ENCODE measurements at regions not wholly inside any gene's neighbourhood (a gene's known extent, or its start where the extent isn't known, plus 50 kb on each side); places are given as distances from the start of the nearest gene placed in this dataset.

DNA sequence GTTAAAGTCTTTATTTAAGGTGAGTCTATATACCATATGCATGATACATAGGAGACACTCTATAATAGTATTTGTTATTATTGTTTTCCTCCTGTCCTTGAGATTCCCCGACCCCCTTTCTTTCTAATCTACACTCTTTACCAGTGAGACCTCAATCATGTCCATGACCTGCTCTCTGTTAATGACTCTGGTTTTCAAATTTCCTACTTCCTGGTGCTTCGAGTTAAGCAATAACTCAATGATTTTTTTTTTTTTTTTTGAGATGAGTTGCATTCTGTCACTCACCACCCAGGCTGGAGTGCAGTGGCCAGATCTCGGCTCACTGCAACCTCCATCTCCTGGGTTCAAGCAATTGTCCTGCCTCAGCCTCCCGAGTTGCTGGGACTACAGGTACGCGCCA is 574.6 kb upstream of the SLC35B3 start:
- no peaks in the 10 kb centered on the region for H3K9me3 ChIP-seq (ENCODE audit: control insufficient read depth, insufficient read depth, low read depth, low read length)
- in situ Hi-C loops (cut with HindIII; ENCODE audit: low pct_unique_long_range_greater_than_20kb, low sequenced_read_pairs) = no loop called here
- no peak for DNase-seq (ENCODE audit: low read depth, low spot score)
- POLR2A ChIA-PET = no interaction called here
- H3K27ac ChIP-seq (ENCODE audit: low read length) = no peak overlapping the region
- H3K4me3 ChIP-seq (ENCODE audit: low read depth in 2 of 2, low read length in 2 of 2) = no peak overlapping the region
- no peaks in the 10 kb centered on the region for H3K36me3 ChIP-seq (ENCODE audit: control insufficient read depth, insufficient read depth, low read length)
- TF ChIP-seq TCF7L2 (IDR thresholded peaks at IDR 0.05; ENCODE audit: low read depth, low read length) (no peak), REST (IDR thresholded peaks at IDR 0.05; ENCODE audit: insufficient read depth in 1 of 2, low read depth in 2 of 2, low read length in 1 of 2) (no peak), POLR2AphosphoS5 (IDR thresholded peaks at IDR 0.05; ENCODE audit: low read depth, low read length) (no peak)
- TF ChIP-seq, protein P1, sequence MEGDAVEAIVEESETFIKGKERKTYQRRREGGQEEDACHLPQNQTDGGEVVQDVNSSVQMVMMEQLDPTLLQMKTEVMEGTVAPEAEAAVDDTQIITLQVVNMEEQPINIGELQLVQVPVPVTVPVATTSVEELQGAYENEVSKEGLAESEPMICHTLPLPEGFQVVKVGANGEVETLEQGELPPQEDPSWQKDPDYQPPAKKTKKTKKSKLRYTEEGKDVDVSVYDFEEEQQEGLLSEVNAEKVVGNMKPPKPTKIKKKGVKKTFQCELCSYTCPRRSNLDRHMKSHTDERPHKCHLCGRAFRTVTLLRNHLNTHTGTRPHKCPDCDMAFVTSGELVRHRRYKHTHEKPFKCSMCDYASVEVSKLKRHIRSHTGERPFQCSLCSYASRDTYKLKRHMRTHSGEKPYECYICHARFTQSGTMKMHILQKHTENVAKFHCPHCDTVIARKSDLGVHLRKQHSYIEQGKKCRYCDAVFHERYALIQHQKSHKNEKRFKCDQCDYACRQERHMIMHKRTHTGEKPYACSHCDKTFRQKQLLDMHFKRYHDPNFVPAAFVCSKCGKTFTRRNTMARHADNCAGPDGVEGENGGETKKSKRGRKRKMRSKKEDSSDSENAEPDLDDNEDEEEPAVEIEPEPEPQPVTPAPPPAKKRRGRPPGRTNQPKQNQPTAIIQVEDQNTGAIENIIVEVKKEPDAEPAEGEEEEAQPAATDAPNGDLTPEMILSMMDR (IDR thresholded peaks at IDR 0.05) = no peak
- H3K4me1 ChIP-seq (ENCODE audit: control insufficient read depth, insufficient read depth, low read length) = no peaks in the 10 kb centered on the region
- no peaks in the 10 kb centered on the region for H3K27me3 ChIP-seq (ENCODE audit: control insufficient read depth, insufficient read depth, low read length)
- no TSS peak for BruUV-seq (replicated peaks)
- CTCF ChIA-PET = no interaction called here
- intact Hi-C loops (cut with micrococcal nuclease; ENCODE audit: unreplicated experiment) = no loop called here
- no peak for ATAC-seq

DNA sequence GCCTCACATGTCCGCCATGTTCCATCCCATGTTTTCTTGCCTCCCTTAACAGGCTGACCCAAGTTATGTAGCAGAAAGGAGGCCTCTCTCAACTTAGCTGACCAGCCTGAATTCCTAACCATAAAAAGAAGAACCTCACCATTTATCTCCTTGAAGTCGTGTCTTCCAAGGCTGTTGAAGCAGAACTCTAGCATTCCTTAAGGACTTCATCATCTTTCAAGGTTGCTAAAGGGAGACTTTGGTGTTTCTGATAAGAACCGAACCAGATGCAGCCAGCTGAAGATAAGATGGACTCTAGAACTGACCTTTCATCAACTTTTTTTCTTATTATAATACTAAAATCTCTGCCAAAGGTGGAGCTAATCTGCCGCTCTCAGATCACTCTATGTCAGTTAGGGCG is 571.7 kb upstream of the SLC35B3 start:
- no peaks in the 10 kb centered on the region for H3K36me3 ChIP-seq (ENCODE audit: control insufficient read depth, insufficient read depth, low read length)
- no peaks in the 10 kb centered on the region for H3K9me3 ChIP-seq (ENCODE audit: control insufficient read depth, insufficient read depth, low read depth, low read length)
- no peaks in the 10 kb centered on the region for H3K27me3 ChIP-seq (ENCODE audit: control insufficient read depth, insufficient read depth, low read length)
- ChIA-PET CTCF (no interaction called here), POLR2A (no interaction called here)
- intact Hi-C loops (cut with micrococcal nuclease; ENCODE audit: unreplicated experiment) = no loop called here
- H3K4me1 ChIP-seq (ENCODE audit: control insufficient read depth, insufficient read depth, low read length) = no peaks in the 10 kb centered on the region
- BruUV-seq (replicated peaks) = no TSS peak
- no peak overlapping the region for H3K4me3 ChIP-seq (ENCODE audit: low read depth in 2 of 2, low read length in 2 of 2)
- DNase-seq (ENCODE audit: low read depth, low spot score) (no peak), ATAC-seq (no peak)
- H3K27ac ChIP-seq (ENCODE audit: low read length) = no peak overlapping the region
- in situ Hi-C loops (cut with HindIII; ENCODE audit: low pct_unique_long_range_greater_than_20kb, low sequenced_read_pairs) = no loop called here
- TF ChIP-seq, protein P1 (IDR thresholded peaks at IDR 0.05) = no peak
- TF ChIP-seq REST (IDR thresholded peaks at IDR 0.05; ENCODE audit: insufficient read depth in 1 of 2, low read depth in 2 of 2, low read length in 1 of 2) = no peak
- TF ChIP-seq SIN3A (IDR thresholded peaks at IDR 0.05; ENCODE audit: borderline replicate concordance, insufficient read depth, low read depth, low read length) = no peak
- TF ChIP-seq TCF7L2 (IDR thresholded peaks at IDR 0.05; ENCODE audit: low read depth, low read length) = no peak
- TF ChIP-seq POLR2AphosphoS5 (IDR thresholded peaks at IDR 0.05; ENCODE audit: low read depth, low read length) = no peak

Data from Panc1 (cell line).